ENCODE measurements at regions not wholly inside any gene's neighbourhood (a gene's known extent, or its start where the extent isn't known, plus 50 kb on each side); places are given as distances from the start of the nearest gene placed in this dataset.

DNA sequence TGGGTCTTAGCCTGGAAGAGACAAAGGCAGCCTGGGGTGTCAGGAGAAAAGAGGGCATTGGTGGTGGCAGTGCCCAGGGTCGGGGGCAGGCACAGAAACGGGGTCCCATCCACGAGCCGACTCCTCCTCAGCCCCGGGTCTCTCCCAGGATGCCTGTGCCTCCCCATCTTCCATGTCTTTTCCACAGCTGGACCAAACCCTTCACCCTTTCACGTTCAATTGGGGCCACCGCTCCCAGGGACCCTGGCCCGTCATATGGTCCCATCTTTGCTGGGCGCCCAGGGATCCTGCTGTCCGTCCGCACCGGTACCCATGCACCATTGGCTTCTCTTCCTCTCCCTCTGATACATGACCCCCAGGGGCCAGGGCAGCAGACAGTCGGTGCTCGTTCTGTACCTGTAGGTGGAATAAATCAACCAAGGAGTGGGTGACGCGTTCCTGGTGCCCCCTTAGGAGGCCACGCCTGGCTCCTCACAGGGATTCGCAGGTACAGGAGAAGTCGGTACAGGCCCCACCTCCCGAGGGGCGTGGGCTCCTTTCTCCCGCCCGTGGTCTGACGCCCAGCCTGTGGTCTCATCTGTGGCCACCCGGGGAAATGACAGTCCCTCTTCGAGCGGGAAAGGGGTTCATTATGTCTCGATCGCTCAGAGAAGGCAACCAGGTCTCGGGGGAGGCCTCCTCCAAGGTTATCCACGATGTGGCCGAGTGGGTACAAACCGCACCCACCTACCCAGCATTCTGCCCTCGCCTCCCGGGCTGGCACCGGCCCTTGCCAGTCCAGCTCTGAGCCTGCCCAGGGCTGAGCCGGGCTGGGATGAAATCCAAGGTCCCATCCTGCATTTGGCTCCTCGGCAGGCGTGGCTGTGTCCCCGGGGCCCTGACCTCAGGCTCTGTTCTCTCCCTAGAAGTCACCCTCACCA, 1493.6 kb downstream of the BRD1 start:
- DNase-seq = no peak

DNA sequence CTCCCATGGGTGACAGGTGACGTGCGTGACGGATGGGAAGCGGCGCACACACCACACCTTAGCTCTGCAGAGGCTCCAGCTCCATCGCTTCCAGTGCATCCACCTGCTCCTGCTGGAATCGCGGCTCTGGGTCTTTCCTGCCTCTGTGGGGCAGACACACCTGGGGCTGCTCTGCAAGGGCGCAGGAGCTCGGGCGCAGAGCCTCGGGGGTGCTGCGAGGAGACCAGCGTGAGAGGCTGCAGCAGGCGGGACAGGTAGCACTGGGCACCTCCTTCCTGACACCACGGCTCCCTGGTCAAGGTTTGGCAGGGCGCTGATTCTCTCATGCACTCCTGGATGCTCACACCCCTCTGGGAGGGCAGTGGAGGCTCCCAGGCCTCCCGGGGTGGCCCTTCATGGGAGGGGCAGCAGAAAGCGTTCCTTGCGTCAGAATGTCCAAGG, 1494.3 kb downstream of the BRD1 start:
- DNase-seq = no peak

DNA sequence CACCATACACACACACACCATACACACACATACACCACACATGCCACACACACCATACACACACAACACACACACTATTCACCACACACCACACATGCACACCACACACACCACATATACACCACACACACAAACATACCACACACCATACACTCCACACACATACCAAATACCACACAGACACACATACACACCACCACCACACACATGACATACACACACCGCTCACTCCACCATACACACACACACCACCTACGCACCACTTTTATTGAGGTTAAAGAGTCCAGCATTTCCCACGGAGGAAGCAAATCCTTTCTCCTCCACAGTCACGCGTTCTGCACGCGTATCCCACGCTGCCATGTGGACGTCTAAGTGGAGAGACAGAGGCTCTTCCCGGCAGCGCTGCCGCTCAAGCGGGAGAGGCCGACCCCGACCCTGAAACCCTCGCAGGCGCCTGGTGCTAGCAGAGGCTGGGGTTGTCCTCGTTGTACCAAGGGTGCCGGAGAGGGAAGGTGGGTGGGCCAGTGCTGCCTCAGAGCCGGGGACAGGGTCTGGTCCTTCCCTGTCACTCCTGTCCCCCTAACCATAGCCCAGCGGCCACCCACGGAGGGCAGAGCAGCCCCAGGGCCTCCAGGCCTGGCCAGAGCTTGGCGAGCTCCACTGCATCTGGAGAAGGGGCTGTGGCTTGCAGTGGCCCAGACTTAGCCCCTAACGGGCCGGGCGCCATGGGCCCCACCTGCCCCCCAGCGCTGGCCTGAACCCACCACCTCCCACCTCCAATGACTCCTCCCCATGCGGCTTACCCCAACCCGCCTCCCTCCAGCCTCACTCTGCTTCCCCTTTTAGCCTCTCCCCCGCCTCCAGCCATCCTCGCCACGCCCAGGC, 1495.0 kb downstream of the BRD1 start:
- DNase-seq = no peak

DNA sequence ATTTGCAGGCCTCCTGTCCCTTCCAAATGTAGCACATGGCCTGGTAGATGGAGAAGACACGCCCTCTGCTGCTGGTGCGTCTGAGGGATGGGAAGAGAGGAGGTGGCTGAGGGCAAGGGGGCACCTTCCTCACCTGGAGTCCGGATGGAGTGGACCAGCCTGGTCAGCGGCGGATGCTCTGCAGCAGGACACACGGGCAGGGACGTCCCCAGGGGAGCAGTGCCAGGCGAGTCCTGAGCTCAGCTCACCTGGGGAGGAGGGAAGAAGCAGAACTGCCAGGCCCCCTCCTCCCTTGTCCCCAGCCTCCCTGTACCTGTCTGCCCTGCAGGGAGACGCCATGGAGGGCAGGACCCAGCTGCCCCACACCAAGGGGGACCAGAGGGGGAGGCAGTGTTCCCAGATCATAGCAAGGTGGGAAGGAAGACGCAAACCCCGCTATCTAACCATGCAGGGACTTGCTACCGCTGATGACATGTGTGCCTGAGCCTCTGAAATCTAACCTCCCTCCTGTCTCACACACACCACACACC, 1495.9 kb downstream of the BRD1 start:
- DNase-seq = no peak

DNA sequence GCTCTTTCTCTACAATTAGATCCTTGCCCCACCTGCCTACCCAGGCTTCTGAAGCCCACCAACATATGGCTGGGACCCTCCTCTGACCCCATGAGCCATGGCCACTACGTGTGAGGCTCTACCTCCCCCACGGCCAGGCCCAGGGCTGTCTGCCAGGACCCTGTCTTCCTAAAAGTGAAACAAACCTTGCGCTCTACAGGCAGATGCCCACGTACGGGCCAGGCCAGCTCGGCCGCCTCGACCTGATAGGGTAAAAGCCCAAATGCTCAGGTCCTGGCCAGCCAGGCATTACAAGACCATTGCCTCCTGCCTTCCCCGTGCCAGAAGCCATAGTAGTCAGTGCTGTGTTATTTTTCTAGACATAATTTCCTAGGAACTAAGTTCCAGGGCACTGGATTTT, 1496.4 kb downstream of the BRD1 start:
- no peak for DNase-seq

DNA sequence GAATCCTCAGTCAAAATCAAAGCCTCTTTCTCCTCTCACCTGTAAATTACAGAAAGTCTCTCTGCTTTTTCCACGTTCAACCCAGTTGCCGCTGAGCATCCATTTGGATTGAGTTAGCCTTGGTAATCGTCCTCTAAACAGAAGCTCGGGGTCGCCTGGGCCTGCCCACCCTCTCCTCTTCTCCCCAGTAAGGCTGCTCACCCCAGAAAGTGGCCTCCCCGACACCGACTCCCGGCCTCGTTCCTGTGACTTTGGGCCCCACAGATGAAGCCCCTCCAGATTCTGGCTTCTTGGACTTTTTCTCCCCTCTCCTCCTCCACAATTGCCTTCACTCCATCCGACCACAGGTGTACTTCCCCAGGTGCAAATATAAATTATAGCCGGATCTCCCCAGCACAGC, 1500.0 kb downstream of the BRD1 start:
- DNase-seq = no peak

DNA sequence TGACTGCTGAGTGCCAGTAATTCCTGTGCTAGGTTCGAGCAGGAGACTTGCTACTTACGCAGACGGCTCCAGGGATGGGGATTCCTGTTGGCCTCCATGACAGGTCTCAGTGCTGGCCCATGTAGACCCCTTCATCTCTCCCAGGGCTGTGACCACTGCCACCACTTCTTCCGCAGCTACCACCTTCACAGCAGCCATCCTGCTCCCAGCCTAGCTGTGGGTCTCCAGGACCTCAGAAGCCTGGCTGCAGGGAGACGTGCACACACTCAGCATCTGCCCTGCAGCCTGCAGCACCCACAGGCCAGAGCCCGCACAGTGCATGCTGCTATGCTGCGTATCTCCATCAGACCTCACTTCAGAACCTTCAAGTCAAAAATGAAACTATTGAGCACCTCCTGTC, 1503.9 kb downstream of the BRD1 start:
- no peak for DNase-seq

DNA sequence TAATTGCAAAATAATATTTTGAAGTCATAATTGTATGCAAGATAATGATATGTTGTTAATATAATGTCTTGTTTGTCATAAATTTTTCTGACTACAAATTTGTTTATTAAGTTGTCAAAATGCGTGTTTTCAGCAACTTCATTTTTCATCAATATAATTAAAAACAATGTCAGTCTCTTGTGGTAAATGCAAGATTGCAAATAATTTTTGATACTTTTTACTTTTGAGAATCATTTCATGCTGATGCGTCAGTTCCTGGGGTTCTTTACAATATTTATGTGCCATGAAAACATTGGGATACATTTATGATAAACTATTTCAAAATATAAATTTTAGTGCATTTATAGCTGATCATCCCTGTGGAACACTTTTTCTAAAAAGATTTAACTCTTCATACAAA, 1504.8 kb downstream of the BRD1 start:
- DNase-seq = no peak

DNA sequence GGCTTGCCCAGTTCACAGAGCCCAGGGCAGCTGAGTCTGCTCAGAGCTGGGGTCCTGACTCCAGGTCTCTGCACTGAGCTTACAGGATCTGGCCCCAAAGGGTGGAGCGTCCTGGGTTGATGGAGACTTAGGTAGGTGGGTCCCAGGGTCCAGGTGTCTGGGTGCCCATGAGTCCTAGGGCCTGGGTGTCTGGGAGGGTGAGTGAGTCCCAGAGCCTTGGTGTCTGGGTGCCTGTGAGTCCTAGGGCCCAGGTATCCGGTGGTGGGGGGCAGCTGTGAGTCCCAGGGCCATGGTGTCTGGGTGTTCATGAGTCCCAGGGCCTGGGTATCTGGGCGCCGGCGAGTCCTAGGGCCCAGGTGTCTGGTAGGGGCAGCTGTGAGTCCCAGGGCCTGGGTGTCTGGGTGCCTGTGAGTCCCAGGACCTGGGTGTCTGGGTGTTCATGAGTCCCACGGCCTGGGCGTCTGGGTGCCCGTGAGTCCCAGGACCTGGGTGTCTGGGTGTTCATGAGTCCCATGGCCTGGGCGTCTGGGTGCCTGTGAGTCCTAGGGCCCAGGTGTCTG, 1505.6 kb downstream of the BRD1 start:
- no peak for DNase-seq

DNA sequence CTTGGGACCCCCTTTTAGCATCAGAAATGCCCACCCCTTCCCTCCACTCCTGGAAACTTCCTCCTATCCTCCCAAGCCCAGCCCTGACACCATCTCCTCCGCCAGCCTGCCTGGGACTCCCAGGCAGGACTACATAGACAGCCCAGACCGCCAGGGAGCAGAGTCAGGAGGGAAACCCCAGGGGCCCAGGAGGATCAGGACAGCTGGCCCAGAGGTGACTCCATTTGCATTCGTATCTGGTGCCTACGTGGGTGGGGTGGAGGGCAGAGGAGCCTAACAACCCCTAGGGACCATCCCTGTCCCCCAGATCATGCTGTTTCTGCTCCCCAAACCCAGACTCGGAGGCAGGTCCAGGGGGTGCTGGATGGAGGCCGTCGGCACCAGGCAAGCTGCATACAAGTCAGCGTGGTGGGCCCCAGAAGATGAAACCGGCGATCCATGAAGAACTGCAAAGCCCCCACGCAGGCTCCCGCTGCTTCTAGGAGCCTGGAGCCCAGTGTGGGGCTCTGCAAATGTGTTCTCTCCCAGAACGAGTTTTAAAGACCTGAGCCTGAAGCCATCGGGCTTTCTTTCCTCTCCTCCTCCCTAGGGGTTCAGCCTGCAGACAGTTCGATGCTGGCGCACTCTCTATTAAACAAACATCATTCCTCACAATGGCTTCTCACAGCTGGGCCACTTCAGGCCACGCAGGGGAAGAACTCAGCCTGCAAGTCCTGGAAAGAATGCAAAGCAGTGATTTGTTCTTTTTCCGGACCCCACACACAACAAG, 1506.8 kb downstream of the BRD1 start:
- DNase-seq = no peak

DNA sequence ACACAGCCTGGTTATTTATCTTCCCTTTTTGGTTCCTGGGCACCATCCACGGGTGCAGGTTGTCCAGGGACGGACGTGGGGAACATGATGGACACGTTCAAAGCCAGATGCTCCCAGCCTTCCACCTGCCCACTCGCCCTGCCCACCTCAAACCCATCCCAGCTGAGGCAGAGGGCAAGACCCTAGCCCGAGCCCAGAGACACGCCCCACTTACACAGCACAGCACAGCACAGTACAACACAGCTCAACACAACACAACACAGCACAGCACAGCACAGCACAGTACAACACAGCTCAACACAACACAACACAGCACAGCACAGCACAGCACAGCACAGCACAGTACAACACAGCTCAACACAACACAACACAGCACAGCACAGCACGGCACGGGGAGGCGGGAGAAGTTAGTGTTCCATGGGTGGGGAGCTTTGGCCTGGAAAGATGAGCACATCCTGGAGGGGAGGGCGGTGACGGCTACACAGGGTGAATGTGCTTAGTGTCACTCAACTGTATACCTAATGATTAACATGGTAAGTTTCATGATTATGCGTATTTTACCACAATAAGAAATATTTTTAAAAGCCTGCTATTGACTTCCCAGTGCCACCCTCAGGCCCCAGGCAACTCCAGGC, 1507.5 kb downstream of the BRD1 start:
- DNase-seq = no peak

DNA sequence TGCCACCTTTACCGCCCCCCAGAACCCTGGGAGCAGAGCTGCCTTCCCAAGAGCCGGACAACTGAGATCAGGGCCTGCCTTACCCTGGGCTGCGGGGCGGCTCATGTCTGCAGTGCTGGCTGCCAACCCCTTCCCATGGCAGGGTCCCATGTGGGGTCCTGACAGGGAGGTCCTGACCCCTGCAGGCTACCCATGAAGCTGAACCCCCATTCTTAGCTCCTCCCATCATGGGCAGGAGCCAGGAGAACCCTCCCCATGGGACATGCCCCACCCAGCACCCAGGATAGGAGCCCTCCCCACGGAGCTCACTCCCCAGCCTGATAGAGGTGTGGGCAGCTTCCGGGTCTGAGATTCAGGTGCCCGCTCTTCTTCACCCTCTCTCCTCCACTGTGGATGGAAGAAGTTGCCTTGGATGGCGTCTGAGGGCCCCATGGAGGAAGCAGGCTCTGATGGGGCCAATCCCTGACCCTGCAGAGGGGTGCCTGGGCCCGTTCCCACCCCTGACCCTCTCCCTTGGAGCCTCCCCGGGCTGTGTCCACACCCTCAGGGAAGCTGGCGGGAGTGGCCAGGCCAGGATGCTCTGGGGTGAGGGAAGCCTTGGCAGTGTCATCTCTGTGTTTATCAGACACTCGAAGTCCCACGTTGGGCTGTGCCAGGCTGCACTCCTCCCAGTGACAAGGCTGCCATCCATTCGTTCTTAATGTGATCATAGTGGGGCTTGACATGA, 1508.2 kb downstream of the BRD1 start:
- DNase-seq = no peak

DNA sequence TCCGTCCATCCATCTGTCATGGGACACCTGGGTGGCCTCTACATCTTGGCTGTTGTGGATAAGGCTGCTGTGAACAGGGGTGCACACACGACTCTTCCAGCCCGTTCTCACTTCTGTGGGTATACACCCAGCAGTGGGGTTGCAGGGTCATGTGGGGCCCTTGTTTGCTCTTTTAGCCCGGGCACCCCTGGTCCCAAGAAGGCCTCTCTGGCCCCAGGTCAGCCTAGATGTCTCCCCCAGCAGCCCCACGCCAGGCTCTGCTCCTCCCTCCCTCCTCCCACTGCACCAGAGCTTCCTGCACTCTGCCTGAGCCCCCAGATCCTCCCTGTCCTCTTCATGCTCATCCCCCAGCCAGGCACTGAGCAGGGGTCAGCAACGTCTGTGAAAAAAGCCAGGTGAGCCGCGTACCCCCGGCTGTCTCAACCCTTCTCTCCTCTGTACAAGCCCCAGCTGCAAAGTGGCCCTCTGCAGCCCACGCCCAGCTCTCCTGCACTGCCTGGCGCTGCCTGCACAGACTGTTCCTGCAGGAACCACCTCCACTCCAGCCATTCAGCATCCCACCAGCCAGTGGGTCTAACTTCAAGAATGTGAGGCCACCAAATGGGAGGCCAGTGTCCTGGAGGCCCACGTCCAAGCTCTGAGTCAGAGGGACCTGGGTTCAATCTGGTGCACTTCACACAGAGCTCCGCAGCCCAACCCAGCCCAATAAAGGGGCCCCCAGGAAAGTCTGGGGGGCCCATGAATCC, 1508.9 kb downstream of the BRD1 start:
- DNase-seq = no peak

DNA sequence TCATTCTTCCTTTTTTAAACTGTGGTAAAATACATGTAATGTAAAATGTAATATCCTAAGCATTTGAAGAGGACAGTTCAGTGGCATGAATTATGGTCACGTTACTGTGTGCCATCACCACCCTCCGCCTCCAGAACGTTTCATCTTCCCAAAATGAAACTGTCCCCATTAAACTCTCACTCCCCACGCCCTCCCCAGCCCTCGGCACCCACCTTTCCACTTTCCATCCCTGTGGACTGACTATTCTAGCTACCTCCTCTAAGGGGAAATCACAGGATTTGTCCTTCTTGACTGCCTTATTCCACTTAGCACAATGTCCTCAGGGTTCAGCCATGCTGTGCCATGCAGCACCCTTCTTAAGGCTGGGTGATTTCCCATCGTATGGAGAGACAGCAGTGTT, 1509.5 kb downstream of the BRD1 start:
- DNase-seq = no peak

DNA sequence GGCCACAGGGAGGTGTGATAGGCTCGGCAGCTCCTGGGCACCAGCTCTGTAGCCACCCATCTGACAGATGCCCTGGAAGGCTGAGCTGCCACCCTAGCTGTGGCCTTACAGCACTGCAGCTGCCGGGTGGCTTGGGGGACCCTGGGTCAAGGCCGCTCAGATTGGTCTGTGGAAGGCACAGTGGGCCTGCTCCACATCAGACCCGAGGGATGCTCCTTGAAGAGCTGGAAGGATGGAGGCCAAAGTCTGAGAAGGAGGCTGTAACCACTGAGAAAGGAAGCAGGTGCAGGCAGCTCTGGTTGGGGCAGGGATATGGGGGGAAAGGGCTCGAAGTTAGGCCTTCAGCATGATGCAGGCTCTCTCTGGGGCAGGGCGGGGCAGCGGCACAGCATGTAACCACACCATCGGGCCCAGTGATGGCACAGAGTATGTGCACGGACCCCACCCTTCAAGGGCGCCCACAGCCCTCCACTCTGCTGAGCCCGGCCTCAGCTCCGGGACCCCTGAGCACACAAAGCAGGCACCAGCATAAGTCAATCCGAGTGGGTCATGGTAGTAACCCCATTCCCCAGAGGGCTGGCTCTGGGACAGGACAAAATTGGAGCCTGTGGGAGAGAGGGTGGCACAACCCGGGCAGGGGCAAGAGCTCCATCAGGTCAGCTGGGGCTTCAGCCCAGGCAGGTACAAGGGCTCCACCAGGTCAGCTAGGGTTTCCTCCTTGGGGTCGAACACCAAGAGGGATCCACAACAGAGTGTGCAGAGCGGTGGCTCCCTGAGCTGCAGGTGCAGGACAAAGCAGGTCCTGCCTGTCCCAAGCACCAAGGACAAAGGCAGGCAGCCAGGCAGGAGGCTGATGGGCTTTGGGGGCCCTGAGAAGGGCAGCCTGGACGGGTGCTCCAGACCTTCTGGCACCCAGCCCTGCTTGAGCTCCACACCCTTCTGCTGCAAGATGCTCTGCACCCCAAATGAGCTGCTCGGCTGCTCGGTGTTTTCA, 1511.1 kb downstream of the BRD1 start:
- DNase-seq = no peak

DNA sequence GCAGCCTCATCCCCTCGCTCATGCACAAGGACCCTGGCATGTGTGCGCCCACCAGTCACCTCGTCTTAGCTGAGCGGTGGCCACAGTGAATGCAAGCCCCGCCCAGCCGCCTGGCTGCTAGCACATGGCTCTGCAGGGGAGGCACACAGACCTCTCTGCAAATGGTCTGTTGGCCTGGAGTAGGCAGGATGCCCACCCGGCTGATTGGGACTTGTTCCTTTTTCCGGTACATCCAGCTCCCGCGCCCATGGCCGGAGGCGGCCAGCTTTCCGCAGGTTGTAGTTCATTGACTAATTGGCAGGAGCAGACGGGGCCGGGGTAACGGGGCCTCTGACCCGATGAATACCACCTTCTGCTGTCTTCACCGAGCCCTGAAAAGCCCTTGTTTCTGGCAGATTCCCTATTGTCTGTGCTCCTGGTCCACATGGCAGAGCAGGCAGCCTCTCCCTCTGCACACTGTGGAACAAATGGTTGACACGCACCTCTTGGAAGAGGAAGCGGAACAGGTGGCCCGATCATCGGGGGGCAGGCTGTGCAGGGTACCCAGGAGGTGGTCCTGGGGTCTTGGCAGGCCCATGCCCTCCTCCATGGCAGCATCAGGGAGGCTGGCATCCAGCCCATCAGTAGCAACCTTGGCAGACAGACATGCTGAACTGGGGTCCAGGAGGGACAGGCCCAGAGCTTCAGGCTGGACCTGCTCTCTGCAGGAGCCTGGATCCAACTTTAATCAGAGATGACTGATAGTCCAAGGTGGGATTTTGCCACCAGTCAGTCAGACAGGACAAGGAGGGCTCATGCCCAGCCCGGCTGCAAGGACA, 1512.0 kb downstream of the BRD1 start:
- DNase-seq = no peak

DNA sequence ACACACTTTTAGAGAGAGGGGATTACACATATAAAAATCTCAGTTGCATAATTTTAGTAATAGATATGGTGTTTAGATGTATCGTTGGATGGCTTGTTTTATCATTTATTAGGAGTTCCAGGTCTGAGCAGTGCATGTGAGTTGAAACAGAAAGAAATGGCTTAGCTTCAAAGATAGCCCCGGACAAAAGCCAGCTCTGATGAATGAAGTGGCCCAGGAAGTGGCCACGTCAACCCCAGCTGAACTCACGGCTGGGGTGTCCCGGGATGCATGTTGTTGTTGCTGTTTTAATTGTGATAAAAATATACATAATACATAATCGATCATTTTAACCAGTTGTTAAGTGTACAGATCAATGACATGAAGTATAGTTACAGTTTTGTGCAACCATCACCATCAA, 1513.6 kb downstream of the BRD1 start:
- no peak for DNase-seq

DNA sequence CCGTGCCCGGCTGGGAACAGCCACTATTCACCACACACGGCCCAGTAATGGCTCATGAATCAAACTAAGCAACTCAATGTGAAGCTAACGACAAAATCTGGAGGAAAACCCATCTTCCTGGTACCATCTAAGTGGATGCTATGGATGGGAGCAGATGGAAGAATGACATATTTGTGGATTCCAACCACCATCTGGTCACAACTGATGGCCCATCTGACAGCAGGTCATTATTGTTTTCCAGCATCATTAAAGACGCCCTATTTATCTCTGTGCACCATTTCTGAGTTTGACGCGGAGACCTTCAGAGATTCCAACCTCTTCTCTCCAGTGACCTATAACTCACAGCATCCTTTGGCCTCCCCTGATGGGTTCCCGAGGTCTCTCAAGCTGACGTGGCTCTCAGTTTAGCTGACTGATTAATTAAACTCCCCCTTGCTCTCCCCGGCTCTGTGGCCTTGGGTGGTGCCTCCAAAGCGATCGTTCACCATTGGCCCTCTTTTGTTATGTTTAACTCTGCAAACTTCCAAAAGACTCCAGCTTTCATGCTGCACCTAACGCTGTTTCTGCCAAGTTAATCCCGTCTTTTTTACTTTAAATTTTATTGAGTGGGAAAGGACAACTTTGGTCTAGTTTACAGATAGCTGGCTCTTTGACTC, 1514.4 kb downstream of the BRD1 start:
- no peak for DNase-seq

All from activated CD4-positive, alpha-beta T cell treated with anti-CD3 and anti-CD28 coated beads for 1 hour (primary cell).